ENCODE measurements at regions not wholly inside any gene's neighbourhood (a gene's known extent, or its start where the extent isn't known, plus 50 kb on each side); places are given as distances from the start of the nearest gene placed in this dataset.

- TF ChIP-seq, protein P1, sequence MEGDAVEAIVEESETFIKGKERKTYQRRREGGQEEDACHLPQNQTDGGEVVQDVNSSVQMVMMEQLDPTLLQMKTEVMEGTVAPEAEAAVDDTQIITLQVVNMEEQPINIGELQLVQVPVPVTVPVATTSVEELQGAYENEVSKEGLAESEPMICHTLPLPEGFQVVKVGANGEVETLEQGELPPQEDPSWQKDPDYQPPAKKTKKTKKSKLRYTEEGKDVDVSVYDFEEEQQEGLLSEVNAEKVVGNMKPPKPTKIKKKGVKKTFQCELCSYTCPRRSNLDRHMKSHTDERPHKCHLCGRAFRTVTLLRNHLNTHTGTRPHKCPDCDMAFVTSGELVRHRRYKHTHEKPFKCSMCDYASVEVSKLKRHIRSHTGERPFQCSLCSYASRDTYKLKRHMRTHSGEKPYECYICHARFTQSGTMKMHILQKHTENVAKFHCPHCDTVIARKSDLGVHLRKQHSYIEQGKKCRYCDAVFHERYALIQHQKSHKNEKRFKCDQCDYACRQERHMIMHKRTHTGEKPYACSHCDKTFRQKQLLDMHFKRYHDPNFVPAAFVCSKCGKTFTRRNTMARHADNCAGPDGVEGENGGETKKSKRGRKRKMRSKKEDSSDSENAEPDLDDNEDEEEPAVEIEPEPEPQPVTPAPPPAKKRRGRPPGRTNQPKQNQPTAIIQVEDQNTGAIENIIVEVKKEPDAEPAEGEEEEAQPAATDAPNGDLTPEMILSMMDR (IDR thresholded peaks at IDR 0.05; ENCODE audit: control extremely low read depth in 1 of 3, insufficient read depth in 1 of 3, low read depth in 1 of 3, low read length in 3 of 3): no peak
- TF ChIP-seq FOSL1 (IDR thresholded peaks at IDR 0.05; ENCODE audit: insufficient read depth, low read depth, low read length) (no peak), SIN3A (conservative IDR thresholded peaks at IDR 0.05 in 1 of 2, IDR thresholded peaks at IDR 0.05 in 1 of 2; ENCODE audit: low read depth in 1 of 2, low read length in 2 of 2) (no peak), EGR1 (IDR thresholded peaks at IDR 0.05; ENCODE audit: borderline replicate concordance, low read depth, low read length) (no peak), MAX (IDR thresholded peaks at IDR 0.05) (no peak), NANOG (IDR thresholded peaks at IDR 0.05; ENCODE audit: insufficient read depth, low read depth, low read length, poor library complexity, severe bottlenecking) (no peak), POLR2A (IDR thresholded peaks at IDR 0.05; ENCODE audit: control extremely low read depth in 1 of 2, low read depth in 2 of 2, low read length in 2 of 2) (no peak), TAF1 (IDR thresholded peaks at IDR 0.05; ENCODE audit: low read depth, low read length) (no peak), GABPA (IDR thresholded peaks at IDR 0.05; ENCODE audit: borderline replicate concordance, insufficient read depth, low read length) (no peak), RFX5 (IDR thresholded peaks at IDR 0.05; ENCODE audit: borderline replicate concordance, low read depth, low read length) (no peak)
- TF ChIP-seq, protein P2, sequence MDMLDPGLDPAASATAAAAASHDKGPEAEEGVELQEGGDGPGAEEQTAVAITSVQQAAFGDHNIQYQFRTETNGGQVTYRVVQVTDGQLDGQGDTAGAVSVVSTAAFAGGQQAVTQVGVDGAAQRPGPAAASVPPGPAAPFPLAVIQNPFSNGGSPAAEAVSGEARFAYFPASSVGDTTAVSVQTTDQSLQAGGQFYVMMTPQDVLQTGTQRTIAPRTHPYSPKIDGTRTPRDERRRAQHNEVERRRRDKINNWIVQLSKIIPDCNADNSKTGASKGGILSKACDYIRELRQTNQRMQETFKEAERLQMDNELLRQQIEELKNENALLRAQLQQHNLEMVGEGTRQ (IDR thresholded peaks at IDR 0.05; ENCODE audit: low read length): no peak
Observed at GRCh38 chr10:107754814-107755213, 590.3 kb upstream of the SORCS1 start.
